NCI-H460 (cell line): ENCODE measurements at regions not wholly inside any gene's neighbourhood (a gene's known extent, or its start where the extent isn't known, plus 50 kb on each side); places are given as distances from the start of the nearest gene placed in this dataset.

Source experiments
- DNase-seq: peaks from one replicate; pipeline ENCODE4 v3.0.0-alpha.2; 2016; ENCODE audit warnings: low read depth; ENCODE audit errors: extremely low read depth

DNA sequence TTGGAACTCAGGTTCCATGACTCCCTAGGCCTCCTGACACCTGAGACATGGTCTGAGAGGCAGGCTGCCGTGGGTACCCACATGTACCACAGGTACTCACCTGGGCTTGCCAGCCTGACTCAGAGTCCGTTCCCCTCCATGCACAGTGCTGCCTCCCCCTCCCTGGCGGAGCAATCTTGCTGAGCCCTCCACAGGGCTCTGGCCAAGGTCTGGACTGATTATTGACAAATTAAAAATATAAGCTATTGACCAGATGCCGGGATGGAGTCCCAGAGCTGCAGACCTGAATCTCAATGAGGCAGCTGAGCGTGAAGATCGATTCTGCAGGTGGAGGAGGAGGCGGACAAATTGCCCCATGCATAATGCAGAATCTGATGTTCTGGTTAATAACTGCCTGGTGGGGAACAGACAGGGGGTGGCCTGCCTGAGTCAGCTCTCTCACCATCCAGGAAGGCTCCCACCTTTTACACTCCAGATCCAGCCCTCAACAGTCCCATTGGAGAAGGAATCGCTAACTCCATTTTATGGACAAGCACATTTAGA is 422.7 kb downstream of the MIAT start:
- no peak for DNase-seq

DNA sequence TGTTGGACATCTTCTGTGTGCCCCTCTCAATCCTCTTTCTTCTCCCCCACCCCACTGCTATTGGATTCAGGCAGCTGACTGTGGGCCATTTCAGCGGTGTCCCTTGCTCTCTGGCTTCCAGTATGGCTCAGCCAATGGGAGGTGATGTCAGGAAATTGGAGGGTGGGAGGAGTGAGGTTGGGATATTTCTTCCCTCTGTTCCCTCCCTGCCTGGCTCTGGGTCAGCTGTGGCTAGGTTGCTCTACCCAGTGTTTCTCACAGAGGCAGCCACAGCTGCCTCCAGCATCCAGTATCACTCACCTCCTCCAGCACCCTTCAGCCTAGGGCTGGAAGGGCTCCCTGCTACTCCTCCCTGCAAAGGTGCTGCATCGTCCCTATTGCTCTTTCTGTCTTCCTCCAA is 423.5 kb downstream of the MIAT start:
- no peak for DNase-seq

DNA sequence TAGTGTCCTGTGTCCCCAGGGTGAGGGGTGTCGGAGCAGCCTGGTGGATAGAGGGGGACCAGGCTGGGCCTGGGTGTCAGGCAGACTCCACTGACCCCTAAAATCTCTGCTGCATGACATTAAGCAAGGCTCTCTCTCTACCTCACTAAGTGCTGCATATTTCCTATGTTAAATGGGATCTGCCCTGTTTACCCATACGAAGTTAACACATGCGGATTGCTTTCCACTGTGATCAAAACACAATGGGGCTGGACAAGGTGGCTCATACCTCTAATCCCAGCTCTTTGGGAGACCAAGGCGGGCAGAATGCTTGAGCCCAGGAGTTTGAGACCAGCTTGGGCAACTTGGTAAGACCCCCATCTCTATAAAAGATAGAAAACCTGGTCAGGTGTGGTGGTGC is 426.2 kb downstream of the MIAT start:
- no peak for DNase-seq

DNA sequence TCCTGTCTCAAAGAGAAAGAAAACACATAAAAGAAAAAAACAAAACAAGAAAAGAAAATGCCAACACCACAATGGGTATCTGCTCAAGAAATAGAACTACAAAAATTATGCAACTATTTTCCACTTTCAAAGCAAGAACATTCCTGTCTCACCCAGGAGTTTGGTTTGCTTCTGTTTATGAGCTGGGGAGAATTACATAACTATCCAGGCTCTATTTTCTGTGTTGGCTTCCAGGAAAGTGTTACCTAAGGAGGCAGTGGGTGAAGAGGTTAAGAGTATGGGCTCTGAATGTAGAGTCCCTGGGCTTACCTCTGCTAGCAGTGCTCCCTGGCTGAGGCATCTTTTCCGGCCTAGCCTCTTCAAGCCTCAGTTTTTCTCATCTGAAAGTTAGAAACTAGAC is 426.7 kb downstream of the MIAT start:
- no peak for DNase-seq

DNA sequence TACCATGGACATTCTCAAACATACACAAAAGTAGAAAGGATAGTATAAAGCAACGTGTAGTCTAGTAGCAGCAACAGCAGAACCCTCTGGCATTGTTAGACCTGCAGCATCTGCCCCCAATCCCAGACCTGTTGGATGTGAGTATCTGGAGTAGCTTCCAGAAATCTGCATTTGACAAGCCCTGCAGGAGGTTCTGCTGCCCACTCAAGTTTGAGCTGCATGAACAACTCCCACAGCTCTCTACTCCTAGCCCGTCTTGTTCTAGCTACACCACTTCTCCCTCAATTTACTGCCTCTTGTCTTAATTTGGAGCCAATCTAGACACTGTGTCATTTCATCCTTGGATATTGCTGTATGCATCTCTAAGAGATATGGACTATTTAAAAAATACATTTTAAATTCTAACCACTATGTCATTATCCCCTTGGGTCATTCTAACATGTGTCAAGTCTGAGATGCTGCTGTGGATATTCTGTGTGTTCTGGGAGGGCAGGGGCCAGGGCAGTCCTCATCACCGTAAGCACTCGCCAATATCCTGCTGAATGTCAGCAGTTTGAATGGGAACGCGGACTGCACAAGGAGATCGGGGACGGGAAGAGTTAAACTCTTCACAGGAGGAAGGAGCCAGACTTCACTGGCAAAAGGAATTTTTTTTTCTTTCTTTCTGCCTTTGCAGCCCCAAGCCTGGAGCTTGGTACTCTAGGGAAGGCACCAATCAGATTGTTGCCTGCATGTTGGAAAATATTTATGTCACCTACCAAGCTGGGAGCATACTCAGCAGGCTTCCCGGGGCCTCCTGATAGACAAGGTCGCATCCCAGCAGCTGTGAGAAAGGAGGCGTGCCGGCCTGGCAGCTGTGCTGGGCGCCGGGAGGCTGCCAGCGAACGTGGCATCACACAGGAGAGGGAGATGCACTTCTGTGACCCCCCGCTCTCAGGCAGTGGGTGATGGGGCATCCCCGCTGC is 429.0 kb downstream of the MIAT start:
- no peak for DNase-seq

DNA sequence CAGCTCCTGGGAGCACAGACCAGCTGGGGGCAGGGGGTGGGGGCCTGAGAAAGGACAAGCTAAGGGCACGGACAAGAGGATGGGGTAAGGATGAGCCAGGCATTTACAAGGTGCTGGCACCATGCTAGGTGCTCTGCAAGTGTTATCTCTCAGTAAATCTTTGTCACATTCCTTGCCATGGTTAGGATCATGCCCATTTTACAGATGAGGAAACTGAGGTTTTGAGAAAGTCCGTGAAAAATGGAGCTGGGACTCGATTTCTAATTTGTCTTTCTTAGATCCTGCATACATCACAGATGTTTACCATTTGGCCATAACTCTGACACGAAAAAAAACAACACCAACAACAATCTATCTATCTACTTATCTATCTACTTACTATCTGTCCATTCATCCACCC is 429.7 kb downstream of the MIAT start:
- DNase-seq = no peak

DNA sequence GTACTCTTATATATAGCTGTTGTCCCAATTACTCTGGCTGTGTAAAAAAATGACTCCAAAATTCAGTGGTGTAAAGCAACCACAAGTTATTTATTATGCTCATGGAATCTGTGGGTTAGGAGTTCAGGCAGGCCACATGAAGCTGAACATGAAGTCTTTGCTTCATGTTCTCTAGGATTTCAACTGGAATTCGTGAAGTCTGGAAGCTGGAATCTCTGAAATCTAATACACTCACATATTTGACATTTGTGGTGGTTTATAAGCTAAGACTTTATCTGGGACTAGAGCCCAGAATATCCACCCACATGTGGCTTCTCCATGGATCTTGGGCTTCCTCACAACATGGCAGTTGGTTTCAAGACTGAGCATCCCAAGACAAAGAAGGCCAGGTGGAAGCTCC is 430.6 kb downstream of the MIAT start:
- no peak for DNase-seq

DNA sequence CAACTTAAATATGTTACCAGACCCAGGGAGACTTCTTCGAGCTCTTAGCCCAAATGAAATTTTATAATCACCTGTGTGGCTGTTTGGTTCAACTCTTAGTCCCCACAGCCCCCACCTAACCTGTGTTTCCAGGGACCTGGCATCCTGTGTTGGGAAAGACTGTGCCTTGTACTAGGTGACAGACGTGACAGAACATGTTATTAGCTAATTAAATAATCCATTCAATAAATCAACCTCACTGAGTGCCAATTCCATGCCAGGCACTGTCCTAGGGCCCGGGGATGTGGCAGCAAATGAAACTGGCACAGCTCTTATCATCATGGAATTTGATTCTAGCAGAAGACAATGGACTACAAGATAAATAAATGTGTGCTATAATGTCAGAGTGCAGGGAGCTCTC is 431.9 kb downstream of the MIAT start:
- DNase-seq = no peak

DNA sequence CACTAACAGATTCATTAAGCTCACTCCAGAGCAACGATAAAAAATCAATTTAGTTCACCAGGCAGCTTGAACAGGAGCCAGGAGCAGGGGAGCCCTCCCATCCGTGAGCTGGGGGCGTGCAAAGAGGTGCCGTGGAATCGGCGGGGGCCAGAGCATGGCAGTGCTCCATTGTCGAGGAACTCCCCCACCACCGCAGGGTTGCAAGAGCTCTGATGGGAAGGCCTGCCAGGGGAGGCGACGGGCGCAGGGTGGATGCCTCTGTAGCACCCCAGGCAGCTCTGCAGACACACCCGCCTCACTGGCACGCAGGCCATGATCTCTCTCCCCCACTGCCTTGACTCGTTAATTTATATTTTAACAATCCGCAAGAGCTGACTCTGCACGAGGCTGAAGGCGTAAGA is 433.2 kb downstream of the MIAT start:
- no peak for DNase-seq

DNA sequence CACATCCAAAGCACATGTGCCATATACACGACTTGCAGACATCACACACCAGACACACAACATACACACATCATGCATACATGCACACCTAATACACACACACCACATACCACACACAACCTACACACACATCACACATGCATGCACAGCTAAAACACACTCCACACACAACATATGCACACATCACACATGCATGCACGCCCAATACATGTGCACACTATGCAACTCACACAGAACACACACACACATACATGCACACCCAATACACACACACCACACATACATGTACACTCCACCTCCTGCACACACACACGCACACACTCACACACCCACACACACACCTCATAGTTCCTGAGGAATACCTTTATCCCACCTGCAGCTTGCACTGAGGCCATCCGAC is 436.0 kb downstream of the MIAT start:
- DNase-seq = no peak

DNA sequence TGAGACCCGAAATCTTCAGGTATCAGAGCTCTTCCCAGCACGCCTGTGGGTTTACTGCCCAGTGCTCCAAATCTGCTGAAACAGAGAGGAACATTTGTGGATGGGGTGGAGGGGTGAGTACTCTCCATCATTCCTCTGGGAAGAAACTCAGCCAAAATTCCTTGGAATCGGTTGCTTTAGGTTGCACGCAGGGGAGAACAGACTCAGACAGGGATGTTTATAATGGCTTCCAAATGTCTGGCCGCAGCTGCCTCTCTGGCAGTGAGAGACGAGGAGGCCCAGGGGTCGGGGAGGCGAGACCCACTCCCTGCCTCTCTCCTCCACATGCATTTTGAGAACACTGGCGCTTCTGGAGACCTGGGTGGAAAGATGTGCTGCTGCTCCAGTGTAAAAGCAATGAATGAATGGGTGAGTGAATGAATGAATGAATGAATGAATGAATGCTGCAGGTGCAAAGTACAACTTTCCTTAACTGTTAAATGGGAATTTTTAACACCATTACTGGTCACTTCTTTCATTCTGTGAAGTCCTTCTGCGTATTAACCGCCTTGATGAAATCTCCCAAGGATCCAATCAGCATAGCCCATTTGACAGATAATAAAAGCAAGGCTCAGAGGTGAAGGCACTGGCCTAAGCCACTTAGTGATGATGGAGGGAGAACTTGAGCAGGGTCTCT is 437.4 kb downstream of the MIAT start:
- no peak for DNase-seq

DNA sequence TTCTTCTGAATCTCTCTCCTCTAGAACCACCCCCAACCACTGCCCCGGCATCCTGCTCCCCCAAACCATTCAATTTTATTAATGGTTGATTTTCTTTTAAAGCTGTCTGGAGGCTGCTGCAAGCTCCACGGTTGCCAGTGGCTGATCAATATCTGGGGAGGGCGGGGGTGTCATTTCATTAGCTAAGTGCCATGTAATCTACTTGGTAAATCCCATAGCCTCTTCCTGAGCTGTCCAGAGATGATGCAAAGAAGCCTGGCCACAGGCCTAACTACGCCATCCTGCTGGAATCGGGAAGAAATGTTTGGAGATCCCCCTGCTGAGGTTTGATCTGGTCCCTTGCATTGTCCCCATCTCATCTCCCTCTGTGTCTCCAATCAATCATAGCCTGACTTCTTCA is 440.1 kb downstream of the MIAT start:
- DNase-seq = no peak

DNA sequence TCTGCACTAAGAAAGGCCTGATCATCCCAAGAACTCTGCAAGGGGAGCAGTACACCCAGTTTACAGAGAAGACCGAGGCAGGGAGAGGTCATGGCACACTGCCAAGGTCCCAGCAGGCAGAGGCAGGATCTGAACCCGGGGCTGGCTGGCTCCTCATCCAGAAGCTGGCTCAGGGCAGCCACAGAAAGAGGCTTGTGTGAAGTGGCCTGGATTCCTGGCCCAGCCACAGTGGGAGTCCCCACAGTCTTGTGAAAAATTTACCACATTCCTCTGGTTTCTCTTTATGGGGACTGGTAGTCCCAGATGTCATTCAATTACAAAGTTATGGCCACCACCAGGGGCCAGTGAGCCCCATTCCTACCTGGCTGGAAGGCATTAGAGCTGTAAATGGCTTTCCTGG is 440.5 kb downstream of the MIAT start:
- no peak for DNase-seq

DNA sequence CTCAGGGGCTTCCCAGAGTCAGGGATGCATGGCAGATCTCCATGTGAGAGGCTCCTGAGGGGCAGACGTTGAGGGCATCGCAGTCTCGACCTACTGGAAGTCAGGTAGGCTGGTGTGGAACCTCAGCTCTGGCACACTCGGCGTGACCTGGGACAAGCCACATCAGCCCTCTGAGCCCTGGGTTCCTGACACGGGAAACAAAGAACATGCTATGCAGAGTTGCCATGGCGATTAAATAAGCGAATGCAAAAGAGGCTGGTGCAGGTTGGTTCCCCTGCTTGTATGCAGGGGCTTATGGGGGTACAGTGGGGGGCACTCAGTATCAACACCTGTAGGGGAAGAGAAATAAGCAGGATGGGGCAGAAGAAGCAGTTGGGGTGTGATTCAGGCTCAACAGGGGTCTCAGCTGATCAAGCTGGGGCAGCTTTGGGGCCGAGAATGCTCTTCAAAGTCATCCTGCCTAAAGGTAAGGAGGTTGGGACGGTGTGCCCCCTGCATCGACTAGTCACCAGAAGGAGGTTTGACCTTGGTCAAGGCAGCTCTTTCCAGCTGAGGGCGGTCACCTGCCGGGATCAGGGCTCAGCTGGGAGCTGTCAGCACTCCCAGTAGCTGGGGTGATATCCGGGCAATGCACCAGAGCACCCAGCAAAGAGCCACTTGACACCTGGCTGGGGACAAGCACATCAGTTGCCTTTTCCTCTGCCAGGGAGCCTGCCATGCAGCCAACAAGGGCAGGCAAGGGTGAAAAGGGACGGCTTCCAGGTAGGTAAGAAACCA is 442.7 kb downstream of the MIAT start:
- no peak for DNase-seq

DNA sequence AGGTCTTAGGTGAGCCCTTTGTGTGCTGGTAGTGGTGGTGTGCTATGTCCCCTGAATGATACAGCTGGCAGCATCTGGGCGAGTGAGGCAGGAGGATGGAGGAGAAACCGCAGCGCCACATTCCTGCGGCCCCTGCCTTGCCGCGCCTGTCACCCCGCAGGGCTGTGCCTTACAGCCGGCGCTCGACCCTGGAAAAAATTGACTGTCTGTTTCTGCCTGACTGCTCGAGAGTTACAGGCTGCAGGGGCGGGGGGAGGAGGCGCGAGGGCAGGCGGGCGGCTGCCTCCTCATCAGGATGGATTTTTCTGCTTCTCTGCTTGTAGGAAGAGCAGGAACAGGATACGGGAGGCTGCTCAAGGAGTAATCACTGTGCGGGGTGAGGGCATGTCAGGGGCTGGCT is 443.4 kb downstream of the MIAT start:
- no peak for DNase-seq

DNA sequence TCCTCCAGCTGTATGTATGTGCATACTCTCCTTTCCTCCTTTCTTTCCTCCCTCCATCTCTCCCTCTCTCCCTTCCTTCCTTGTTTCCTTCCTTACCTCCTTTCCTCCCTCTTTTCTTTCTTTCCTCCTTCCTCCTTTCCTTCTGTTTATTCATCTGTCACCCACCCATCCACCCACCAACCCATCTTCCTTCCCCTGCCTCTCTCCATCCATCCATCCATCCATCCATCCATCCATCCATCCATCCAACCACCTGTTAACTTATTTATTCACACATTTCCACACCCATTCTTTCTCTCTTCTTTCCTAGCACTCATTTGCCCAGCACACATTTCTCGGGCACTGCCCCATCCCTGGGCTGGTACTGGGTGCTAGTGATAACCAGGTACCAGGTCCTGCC is 443.9 kb downstream of the MIAT start:
- DNase-seq = no peak

DNA sequence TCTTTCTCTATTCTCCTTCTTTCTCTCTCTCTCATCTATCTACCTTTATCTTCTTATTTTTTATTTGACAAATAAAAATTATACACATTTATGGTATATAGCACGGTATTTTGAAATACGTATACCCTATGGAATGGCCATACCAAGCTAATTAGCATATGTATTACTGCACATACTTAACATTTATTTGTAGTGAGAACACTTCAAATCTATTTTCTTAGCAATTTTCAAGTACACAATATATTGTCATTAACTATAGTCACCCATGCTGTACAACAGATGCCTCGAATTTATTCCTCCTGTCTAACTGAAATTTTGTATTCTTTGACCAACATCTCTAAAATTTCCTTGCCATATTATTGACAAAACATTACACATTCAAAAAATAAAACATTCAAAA is 447.1 kb downstream of the MIAT start:
- DNase-seq = no peak

DNA sequence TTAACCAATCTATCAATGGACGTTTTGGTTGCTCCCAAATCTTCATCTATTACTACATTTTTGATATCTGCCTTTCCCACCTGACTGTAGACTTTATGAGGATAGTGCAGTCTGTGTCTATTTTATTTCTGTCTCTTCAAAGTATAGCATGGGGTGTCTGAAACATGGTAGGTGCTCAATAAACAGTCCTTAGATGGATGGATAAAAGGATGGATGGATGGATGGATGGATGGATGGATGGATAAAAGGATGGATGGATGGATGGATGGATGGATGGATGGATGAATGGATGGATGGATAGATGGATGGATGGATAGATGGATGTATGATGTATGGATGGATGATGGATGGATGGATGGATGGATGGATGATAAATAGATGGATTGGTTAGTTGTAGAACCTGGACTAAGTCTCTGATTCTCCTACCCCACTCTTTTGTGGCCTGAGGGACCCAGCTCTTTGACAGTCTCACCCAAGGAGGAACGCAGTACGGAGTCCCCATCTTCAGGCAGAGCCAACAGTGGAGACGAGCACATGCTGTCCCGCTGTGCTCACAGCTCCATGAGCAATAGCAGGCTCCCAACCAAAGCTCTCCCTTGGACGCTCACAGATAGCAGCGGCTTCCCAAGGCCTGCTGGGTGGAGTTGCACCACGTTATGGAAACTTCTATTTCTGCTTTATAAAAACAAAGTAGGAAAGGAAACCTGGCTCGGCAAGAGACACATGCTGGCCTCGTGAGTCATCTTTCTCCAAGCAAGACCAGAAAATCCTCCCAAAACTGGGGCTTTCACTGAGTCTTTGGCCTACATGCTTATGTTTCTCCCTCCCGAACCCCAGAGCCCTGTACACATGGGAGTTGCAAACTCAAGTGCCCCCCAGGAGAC is 448.0 kb downstream of the MIAT start:
- no peak for DNase-seq

DNA sequence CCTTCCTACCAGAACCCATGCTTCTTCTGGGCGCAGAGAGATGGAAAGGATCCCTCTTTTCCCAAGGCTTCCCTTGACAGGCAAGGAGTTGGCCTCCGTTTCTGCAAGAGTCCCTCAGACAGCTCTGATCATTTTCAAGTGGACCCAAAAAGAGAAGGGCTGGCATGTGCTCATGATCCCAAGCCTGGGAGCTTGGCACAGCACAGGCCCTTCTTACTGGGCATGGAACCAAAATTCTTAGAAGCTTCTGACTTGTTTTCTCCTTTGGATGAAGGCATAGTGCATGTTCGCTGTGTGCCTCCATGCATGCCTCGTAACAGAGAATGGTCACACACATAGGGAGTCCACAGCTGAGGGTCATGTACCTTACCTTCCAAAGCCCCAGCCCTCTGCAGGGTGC is 449.6 kb downstream of the MIAT start:
- DNase-seq = no peak

DNA sequence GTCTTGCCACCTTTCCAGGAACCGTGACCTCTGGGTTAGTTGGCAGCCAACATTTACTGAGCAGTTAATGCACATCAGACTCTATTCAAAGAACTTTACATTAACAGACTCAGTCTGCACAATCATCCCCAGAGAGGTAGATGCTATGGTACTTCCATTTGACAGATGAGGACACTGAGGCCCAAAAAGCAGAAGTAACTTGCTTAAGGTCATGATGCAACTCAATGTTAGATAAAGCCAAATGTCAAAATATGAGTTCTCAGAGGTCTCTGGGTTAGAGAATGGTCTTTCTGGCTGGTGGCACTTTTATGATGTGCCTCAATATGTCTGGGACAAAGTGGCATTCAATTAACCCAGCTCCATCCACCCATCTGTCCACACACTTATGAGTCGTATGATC is 450.0 kb downstream of the MIAT start:
- no peak for DNase-seq
